Caco-2 (cell line): ENCODE measurements at regions not wholly inside any gene's neighbourhood (a gene's known extent, or its start where the extent isn't known, plus 50 kb on each side); places are given as distances from the start of the nearest gene placed in this dataset.

Experiments used
- BruUV-seq: library from RNA; stranded (reverse); fragments of 400-500 nt; replicated peaks from 2 replicates; lab custom pipeline; 2021; lab: Mats Ljungman, UMichigan
- CTCF ChIA-PET: fragments of 300-600 bp; sonication (Branson Sonifier 250); formaldehyde crosslinking; loops from one replicate; lab custom pipeline; 2022; ENCODE audit warnings: antibody characterized with exemption; lab: Charles Lee
- POLR2A ChIA-PET: fragments of 300-600 bp; sonication (Branson Sonifier 250); formaldehyde crosslinking; loops from one replicate; lab custom pipeline; 2022; ENCODE audit warnings: antibody characterized with exemption; lab: Charles Lee
- DNase-seq, 2 experiments: peaks; one replicate each; pipeline versions ENCODE4 v3.0.0 to v3.0.0-alpha.2; 2020 to 2022
- H3K27me3 ChIP-seq: replicated peaks from 2 replicates; pipeline ENCODE4 v1.6.0; 2011; ENCODE audit warnings: low read length; ENCODE audit not compliant: control insufficient read depth, insufficient read depth
- H3K36me3 ChIP-seq: 2 replicates; pipeline ENCODE4 v1.5.1; 2011; ENCODE audit warnings: low read length; ENCODE audit not compliant: control insufficient read depth, insufficient read depth
- H3K4me1 ChIP-seq: fragments of 250-450 bp; sonication (Bioruptor Pico); 2 replicates; pipeline ENCODE4 v1.5.1; 2020; ENCODE audit warnings: mild to moderate bottlenecking
- H3K4me3 ChIP-seq: 2 replicates; pipeline ENCODE4 v1.5.1; 2011; ENCODE audit warnings: low read depth, mild to moderate bottlenecking, control low read depth, low read length
- H3K9me3 ChIP-seq: fragments of 250-450 bp; sonication (Bioruptor Pico); 2 replicates; pipeline ENCODE4 v1.5.1; 2020; ENCODE audit warnings: mild to moderate bottlenecking, moderate library complexity
- H3K27ac Mint-ChIP-seq: one replicate; pipeline ENCODE4 v1.8.0; 2022; ENCODE audit warnings: mixed read lengths; ENCODE audit not compliant: unreplicated experiment
- H3K27me3 Mint-ChIP-seq: one replicate; pipeline ENCODE4 v1.8.0; 2022; ENCODE audit warnings: mixed read lengths; ENCODE audit not compliant: insufficient read depth, unreplicated experiment
- H3K36me3 Mint-ChIP-seq: one replicate; pipeline ENCODE4 v1.8.0; 2022; ENCODE audit warnings: mild to moderate bottlenecking, mixed read lengths; ENCODE audit not compliant: insufficient read depth, unreplicated experiment
- H3K4me1 Mint-ChIP-seq: one replicate; pipeline ENCODE4 v1.8.0; 2022; ENCODE audit warnings: low read depth, mixed read lengths; ENCODE audit not compliant: unreplicated experiment
- H3K4me3 Mint-ChIP-seq: one replicate; pipeline ENCODE4 v1.8.0; 2022; ENCODE audit warnings: mild to moderate bottlenecking, moderate library complexity, mixed read lengths; ENCODE audit not compliant: unreplicated experiment
- H3K9me3 Mint-ChIP-seq: one replicate; pipeline ENCODE4 v1.8.0; 2022; ENCODE audit warnings: mixed read lengths; ENCODE audit not compliant: unreplicated experiment
- CTCF ChIP-seq, 2 experiments: fragments of 200-600 bp in 1 of 2; IDR thresholded peaks; 1 replicate in 1 of 2; 2 replicates in 1 of 2; pipeline versions ENCODE4 v1.5.1 to v1.8.0; 2011 to 2022; ENCODE audit warnings: antibody characterized with exemption in 1 of 2, control low read depth in 1 of 2, inconsistent platforms in 1 of 2, low read depth in 1 of 2, low read length in 1 of 2, mild to moderate bottlenecking in 1 of 2, moderate library complexity in 1 of 2; ENCODE audit not compliant: insufficient read depth in 1 of 2, severe bottlenecking in 1 of 2, unreplicated experiment in 1 of 2
- intact Hi-C: fragments of 100-400 bp; cut with micrococcal nuclease; formaldehyde crosslinking; loops from one replicate; pipeline ENCODE4 v1.10.0; 2022; ENCODE audit not compliant: unreplicated experiment

- CTCF ChIA-PET = no interaction called here
- no peak for DNase-seq
These were observed 228.3 kb upstream of the WSB1 start for GRCh38 chr17:27065588-27065987.

GRCh38 chr17:27066315-27066714 lies 227.6 kb upstream of the WSB1 start:
- no peaks in the 10 kb centered on the region for H3K27me3 ChIP-seq
- ChIA-PET CTCF (no interaction called here), POLR2A (no interaction called here)
- Mint-ChIP-seq H3K36me3 (no peaks in the 10 kb centered on the region), H3K27ac (no peak overlapping the region), H3K27me3 (no peaks in the 10 kb centered on the region), H3K4me1 (no peaks in the 10 kb centered on the region), H3K4me3 (no peak overlapping the region), H3K9me3 (peaks cover 12% of the 10 kb centered on the region)
- BruUV-seq = no TSS peak
- intact Hi-C loops = no loop called here
- no peaks in the 10 kb centered on the region for H3K36me3 ChIP-seq
- no peaks in the 10 kb centered on the region for H3K4me1 ChIP-seq
- H3K9me3 ChIP-seq = no peaks in the 10 kb centered on the region; the same call in 1 of the 2 replicates
- no peak overlapping the region for H3K4me3 ChIP-seq
- no peak for DNase-seq
- no peak for TF ChIP-seq CTCF (IDR thresholded peaks at IDR 0.05; ENCODE audit: insufficient read depth in 1 of 2, low read depth in 1 of 2, low read length in 1 of 2, severe bottlenecking in 1 of 2, unreplicated experiment in 1 of 2)

More at GRCh38 chr17:27065588-27065987, 228.3 kb upstream of the WSB1 start:
- Histone ChIP-seq H3K4me3 (no peak overlapping the region), H3K36me3 (no peaks in the 10 kb centered on the region), H3K9me3 (no peaks in the 10 kb centered on the region; the same call in 1 of the 2 replicates), H3K27me3 (no peaks in the 10 kb centered on the region), H3K4me1 (no peaks in the 10 kb centered on the region)
- no peak for TF ChIP-seq CTCF (IDR thresholded peaks at IDR 0.05; ENCODE audit: insufficient read depth in 1 of 2, low read depth in 1 of 2, low read length in 1 of 2, severe bottlenecking in 1 of 2, unreplicated experiment in 1 of 2)
- no peaks in the 10 kb centered on the region for H3K36me3 Mint-ChIP-seq
- POLR2A ChIA-PET = no interaction called here
- no peak overlapping the region for H3K27ac Mint-ChIP-seq
- intact Hi-C loops = no loop called here
- no TSS peak for BruUV-seq
- H3K9me3 Mint-ChIP-seq = peaks cover 12% of the 10 kb centered on the region
- no peak overlapping the region for H3K4me3 Mint-ChIP-seq
- H3K27me3 Mint-ChIP-seq = no peaks in the 10 kb centered on the region
- H3K4me1 Mint-ChIP-seq = no peaks in the 10 kb centered on the region

GRCh38 chr17:27069842-27070508 lies 223.9 kb upstream of the WSB1 start:
- H3K36me3 Mint-ChIP-seq = no peaks in the 10 kb centered on the region
- ChIA-PET CTCF (no interaction called here), POLR2A (no interaction called here)
- H3K27ac Mint-ChIP-seq = no peak overlapping the region
- H3K9me3 Mint-ChIP-seq = peaks cover 12% of the 10 kb centered on the region
- H3K4me3 Mint-ChIP-seq = no peak overlapping the region
- no peaks in the 10 kb centered on the region for H3K27me3 Mint-ChIP-seq
- H3K4me3 ChIP-seq = no peak overlapping the region
- H3K27me3 ChIP-seq = no peaks in the 10 kb centered on the region
- no peak for DNase-seq
- H3K36me3 ChIP-seq = no peaks in the 10 kb centered on the region
- no peak for TF ChIP-seq CTCF (IDR thresholded peaks at IDR 0.05; ENCODE audit: insufficient read depth in 1 of 2, low read depth in 1 of 2, low read length in 1 of 2, severe bottlenecking in 1 of 2, unreplicated experiment in 1 of 2)
- no peaks in the 10 kb centered on the region for H3K9me3 ChIP-seq
- intact Hi-C loops = no loop called here
- no TSS peak for BruUV-seq
- no peaks in the 10 kb centered on the region for H3K4me1 Mint-ChIP-seq
- H3K4me1 ChIP-seq = no peaks in the 10 kb centered on the region
